GM13976 (cell line): ENCODE measurements at regions not wholly inside any gene's neighbourhood (a gene's known extent, or its start where the extent isn't known, plus 50 kb on each side); places are given as distances from the start of the nearest gene placed in this dataset.

Source experiments
- DNase-seq: peaks from one replicate; pipeline ENCODE4 v3.0.0; 2012; ENCODE audit warnings: low spot score
- in situ Hi-C: fragments of 300-500 bp; cut with MboI; formaldehyde crosslinking; loops from one replicate; pipeline ENCODE4 v1.12.0; 2022; ENCODE audit warnings: low sequenced_read_pairs, mixed read lengths, inconsistent platforms; ENCODE audit not compliant: unreplicated experiment
- TF ChIP-seq, protein P1 (sequence below): IDR thresholded peaks from 2 replicates; pipeline ENCODE4 v1.5.1; 2012; ENCODE audit warnings: borderline replicate concordance, mild to moderate bottlenecking; ENCODE audit not compliant: insufficient read depth; ENCODE audit errors: extremely low read depth, missing control alignments, control extremely low read depth

GRCh38 chr19:31570718-31571117 lies 221.5 kb upstream of the TSHZ3 start:
- TF ChIP-seq, protein P1, sequence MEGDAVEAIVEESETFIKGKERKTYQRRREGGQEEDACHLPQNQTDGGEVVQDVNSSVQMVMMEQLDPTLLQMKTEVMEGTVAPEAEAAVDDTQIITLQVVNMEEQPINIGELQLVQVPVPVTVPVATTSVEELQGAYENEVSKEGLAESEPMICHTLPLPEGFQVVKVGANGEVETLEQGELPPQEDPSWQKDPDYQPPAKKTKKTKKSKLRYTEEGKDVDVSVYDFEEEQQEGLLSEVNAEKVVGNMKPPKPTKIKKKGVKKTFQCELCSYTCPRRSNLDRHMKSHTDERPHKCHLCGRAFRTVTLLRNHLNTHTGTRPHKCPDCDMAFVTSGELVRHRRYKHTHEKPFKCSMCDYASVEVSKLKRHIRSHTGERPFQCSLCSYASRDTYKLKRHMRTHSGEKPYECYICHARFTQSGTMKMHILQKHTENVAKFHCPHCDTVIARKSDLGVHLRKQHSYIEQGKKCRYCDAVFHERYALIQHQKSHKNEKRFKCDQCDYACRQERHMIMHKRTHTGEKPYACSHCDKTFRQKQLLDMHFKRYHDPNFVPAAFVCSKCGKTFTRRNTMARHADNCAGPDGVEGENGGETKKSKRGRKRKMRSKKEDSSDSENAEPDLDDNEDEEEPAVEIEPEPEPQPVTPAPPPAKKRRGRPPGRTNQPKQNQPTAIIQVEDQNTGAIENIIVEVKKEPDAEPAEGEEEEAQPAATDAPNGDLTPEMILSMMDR = no peak
- DNase-seq = no peak
- in situ Hi-C loops = no loop called here

GRCh38 chr19:31572102-31572975 lies 223.1 kb upstream of the TSHZ3 start:
- in situ Hi-C loops = no loop called here
- DNase-seq = no peak
- TF ChIP-seq, protein P1 = no peak

DNA sequence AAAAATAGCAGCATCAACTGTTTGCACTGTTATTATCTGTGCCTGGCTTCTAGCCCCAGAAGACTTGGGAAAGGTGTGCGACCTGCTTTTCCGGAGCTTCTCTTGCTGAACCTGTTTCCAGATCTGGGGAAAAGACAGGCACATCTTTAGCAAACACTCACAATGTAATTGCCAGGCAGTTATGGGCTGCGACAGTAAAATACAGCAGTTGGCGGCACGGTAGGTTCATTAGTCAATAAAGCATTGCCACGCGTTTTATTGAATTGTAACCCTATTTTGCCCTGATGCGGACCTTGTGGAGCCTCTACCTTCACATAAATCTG lies 223.7 kb upstream of the TSHZ3 start:
- TF ChIP-seq, protein P1 = no peak
- in situ Hi-C loops = no loop called here

DNA sequence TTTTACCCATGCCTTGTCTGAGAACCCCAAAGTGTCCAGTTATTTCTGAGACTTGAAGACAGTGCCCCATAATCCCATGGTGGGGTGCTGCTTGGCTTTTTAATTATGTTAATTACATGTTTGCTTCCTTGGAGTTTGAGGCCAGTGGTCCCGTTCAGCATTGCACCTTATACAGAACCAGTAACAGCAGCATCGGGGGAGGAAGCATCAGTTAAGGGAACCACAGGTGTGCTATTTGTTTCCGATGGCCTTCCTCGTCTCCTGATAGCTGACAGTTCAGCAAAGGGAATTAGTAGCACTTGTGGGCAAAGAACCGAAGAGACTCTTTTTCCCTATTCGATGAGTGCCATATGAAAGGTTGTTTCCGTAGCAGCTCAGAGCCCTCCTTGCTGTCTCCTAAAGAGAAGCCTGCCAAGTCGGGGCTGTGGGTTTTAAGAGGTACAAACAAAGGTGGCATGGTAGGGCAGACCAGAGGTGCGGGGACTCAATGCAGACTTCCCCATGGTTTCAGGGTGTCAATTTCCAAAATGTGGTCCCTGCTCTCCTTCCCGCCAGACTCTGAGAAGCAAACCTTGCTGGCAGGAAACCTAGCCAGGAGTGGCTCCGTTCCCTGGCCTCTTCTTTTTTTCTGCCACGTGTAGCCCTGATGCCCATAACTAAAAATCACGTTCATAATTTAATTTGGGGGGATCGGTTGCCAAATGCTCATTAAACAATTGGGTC lies 225.2 kb upstream of the TSHZ3 start:
- in situ Hi-C loops = no loop called here
- TF ChIP-seq, protein P1 = no peak
- DNase-seq = no peak

More for the DNA sequence above, 223.7 kb upstream of the TSHZ3 start:
- DNase-seq = no peak

- DNase-seq = no peak
- TF ChIP-seq, protein P1 = no peak
- in situ Hi-C loops = no loop called here
These were observed 226.7 kb upstream of the TSHZ3 start for GRCh38 chr19:31575846-31576335.

GRCh38 chr19:31578326-31578725 lies 229.1 kb upstream of the TSHZ3 start:
- in situ Hi-C loops = no loop called here
- TF ChIP-seq, protein P1 = no peak
- DNase-seq = no peak
